Activated naive CD8-positive, alpha-beta T cell treated with anti-CD3 and anti-CD28 coated beads, Interleukin-2, amount 50 U/mL, for 16 hours (primary cell): ENCODE measurements at regions not wholly inside any gene's neighbourhood (a gene's known extent, or its start where the extent isn't known, plus 50 kb on each side); places are given as distances from the start of the nearest gene placed in this dataset.
"Not testable (repeated sequence)": the region's sequence is repeated elsewhere in the genome, so short reads cannot be mapped to it uniquely, and the experiment has no call there.

Experiments used
- DNase-seq: peaks from one replicate; pipeline ENCODE4 v3.0.0-alpha.2; 2020; ENCODE audit warnings: low read depth, low spot score

- DNase-seq: no peak
These were observed 144.5 kb downstream of the TM2D1 start for GRCh38 chr1:61580417-61580816.

GRCh38 chr1:61579802-61580201 is 145.1 kb downstream of the TM2D1 start:
- DNase-seq: no peak

- DNase-seq: no peak
These were observed 152.9 kb downstream of the TM2D1 start for GRCh38 chr1:61572046-61572445.

GRCh38 chr1:61570191-61570590 is 154.8 kb downstream of the TM2D1 start:
- no peak for DNase-seq

GRCh38 chr1:61569303-61569621 is 155.7 kb downstream of the TM2D1 start:
- no peak for DNase-seq

- DNase-seq: no peak
These were observed 156.3 kb downstream of the TM2D1 start for GRCh38 chr1:61568460-61569302.

- DNase-seq: no peak
These were observed 158.8 kb downstream of the TM2D1 start for GRCh38 chr1:61566177-61566576.

- no peak for DNase-seq
These were observed 161.3 kb downstream of the TM2D1 start for GRCh38 chr1:61563611-61564010.

GRCh38 chr1:61561666-61562065 is 163.3 kb downstream of the TM2D1 start:
- DNase-seq: no peak

- DNase-seq: no peak
These were observed 164.6 kb downstream of the TM2D1 start for GRCh38 chr1:61560385-61560784.

GRCh38 chr1:61556631-61557030 is 168.3 kb downstream of the TM2D1 start:
- no peak for DNase-seq

GRCh38 chr1:61552630-61553305 is 172.2 kb downstream of the TM2D1 start:
- DNase-seq: no peak

- DNase-seq: not testable (repeated sequence)
These were observed 177.6 kb downstream of the TM2D1 start for GRCh38 chr1:61547302-61547701.

GRCh38 chr1:61544870-61545269 is 180.1 kb downstream of the TM2D1 start:
- not testable (repeated sequence) for DNase-seq

GRCh38 chr1:61543498-61543897 is 181.4 kb downstream of the TM2D1 start:
- DNase-seq: not testable (repeated sequence)

GRCh38 chr1:61539720-61540462 is 185.1 kb downstream of the TM2D1 start:
- no peak for DNase-seq

- DNase-seq: no peak
These were observed 186.7 kb downstream of the TM2D1 start for GRCh38 chr1:61538228-61538627.

- DNase-seq: no peak
These were observed 188.5 kb downstream of the TM2D1 start for GRCh38 chr1:61536174-61537108.

GRCh38 chr1:61534847-61535246 is 190.1 kb downstream of the TM2D1 start:
- no peak for DNase-seq

GRCh38 chr1:61533546-61533945 is 191.4 kb downstream of the TM2D1 start:
- no peak for DNase-seq

GRCh38 chr1:61531716-61532115 is 193.2 kb downstream of the TM2D1 start:
- no peak for DNase-seq
